Adipose tissue (tissue), 3 donors: ENCODE measurements at regions not wholly inside any gene's neighbourhood (a gene's known extent, or its start where the extent isn't known, plus 50 kb on each side); places are given as distances from the start of the nearest gene placed in this dataset.
"Not testable (repeated sequence)": the region's sequence is repeated elsewhere in the genome, so short reads cannot be mapped to it uniquely, and the experiment has no call there.

ENCODE experiments used
- H3K27ac ChIP-seq: one replicate; pipeline ENCODE4 v1.5.1; 2013; ENCODE audit warnings: low read depth, low read length
- WGBS, 3 donors: extraction: QIAGEN DNeasy Blood & Tissue Kit; methylation state at CpG; one replicate each; pipeline ENCODE4 v1.1.7; 2013; 5-methylcytosine and 5-hydroxymethylcytosine counted together
- donor health status: healthy with polysubstance abuse.
- donor health status: Bipolar disorder and iron deficiency.
- donor health status: healthy.

DNA sequence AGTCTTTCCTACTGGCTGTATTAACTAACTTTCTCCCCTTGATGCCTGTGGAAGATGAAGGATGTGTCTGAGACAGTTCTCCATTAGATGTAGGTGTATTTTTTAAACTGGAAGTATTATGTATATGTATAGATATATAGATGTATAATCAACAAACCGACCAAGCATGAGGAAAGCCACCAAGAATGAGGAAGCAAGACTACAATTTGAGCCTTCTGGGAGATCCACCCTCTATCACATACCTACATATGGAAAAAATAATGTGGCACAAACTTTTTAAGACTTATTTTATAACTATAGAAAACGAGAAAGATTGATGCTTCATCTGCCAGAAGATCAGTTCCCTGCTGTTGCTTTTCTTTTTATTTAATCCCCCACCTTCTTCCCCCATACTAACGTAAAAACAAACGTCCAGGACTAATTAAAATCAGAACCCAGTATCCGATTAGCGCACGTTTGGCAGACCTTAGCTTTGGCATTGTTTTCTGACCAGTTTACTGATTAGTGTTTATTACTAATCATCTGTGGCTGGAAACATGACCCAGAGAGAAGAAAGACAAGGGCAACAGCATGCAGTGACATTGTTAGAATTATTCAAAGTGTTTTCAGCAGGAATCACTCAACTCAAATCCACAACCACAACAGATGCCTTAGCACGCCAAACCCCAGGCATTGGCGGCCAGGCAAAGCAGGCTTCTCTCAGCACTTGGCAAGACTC is 490.2 kb downstream of the EBF1 start:
- 71 to 86% (median 79%) methylated on average over 9 of the region's 9 CpGs for WGBS, 3 donors
- H3K27ac ChIP-seq, result no peak overlapping the region

DNA sequence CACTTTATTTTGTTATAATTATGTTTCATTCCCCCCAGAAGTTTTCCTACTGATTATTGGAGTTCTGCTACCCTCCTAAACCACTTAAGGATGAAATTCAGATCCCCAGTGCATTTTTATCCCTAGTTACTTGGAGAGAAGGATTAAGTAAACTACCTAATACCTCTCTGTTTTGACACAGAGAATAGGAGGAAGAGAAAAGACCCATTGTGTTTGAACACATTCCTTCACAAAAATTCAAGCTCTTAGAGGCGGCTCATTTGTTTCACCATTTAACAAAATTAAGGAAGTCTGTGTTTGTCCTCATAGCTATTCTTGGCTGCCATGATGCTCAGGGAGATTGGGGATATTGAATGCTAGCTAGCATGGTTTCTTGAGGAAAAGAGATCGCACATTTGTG is 492.6 kb downstream of the EBF1 start:
- WGBS, 3 donors, result 84 to 90% (median 87%) methylated on average over 2 of the region's 2 CpGs
- H3K27ac ChIP-seq, result no peak overlapping the region

DNA sequence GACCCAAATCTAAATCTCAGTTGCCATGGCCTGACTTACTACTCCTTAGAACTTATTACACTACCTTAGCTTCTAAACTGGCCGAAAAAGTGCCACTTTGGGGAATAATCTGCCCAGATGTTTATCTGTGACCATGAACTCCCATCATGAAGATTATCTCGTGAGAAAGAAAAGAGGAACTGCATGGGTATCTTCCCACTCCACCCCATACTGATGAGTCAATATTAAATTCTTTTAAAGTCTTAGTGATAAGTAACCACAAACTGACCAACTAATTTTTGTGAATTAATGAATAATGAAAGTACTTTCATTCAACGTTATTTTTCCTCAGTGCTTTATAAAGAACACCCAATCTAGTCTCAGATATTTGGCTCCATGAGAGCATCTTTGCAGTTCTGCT is 493.5 kb downstream of the EBF1 start:
- H3K27ac ChIP-seq, result no peak overlapping the region
- 60 to 78% (median 74%) methylated on average over 3 of the region's 3 CpGs for WGBS, 3 donors

DNA sequence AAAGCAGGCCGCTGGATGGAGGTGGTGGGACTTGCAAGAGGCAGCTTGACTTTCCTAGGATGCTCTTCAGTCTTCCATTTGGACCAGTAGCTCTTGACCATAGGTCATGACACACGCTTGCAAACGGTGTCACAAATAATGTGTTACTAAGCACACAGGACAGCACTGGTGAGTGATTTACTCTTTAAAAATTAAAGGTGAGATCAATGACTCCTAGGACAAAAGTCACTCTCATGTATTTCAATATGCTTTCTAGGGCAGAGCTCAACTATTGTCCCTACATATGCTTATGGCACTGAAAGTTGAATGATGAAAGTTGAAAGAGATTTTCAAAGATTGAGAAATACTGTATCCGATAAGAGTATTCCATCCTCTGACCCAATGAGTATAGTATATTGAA is 496.7 kb downstream of the EBF1 start:
- no peak overlapping the region for H3K27ac ChIP-seq
- WGBS, 3 donors, result 90 to 96% (median 92%) methylated on average over 4 of the region's 4 CpGs

DNA sequence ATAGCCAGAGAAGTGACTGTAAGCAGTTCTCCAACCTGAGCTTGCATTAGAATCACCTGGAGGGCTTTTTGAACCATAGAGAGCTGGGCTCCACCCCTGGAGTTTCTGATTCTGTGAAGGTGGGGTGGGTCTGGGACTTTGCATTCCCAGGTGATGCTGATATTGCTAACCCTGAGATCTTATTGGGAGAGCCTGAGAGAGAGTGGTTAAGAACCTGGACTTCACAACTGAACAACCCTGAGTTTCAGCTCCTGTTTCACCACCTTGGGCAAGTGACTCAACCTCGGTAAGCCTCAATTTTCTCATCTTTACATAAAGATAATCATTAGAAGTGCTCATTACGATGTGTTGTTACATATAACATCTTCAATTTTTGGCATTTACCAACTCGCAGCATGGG is 498.6 kb downstream of the EBF1 start:
- 87 to 93% (median 89%) methylated on average over 3 of the region's 3 CpGs for WGBS, 3 donors

DNA sequence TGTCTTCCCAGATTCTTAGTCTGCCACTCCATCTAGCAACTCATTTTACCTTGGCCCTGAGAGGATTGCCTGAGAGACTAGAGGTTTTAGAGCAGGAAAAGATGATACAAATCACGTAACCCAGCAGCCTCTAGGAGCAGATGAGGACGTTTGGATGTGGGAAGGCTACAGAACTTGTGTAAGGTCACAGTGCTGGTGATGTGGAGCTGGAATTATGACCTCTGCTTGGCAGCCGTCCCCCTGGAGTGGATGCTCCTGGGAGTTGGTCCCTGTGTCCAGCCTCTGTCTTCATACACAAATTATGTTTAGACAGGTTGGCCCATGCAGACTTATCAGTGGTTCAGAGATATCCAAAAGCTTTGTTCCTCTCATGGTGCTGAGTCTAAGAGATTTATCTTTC is 499.0 kb downstream of the EBF1 start:
- WGBS, 3 donors, result 60 to 80% (median 73%) methylated on average over 3 of the region's 3 CpGs
- H3K27ac ChIP-seq, result no peak overlapping the region

More for the DNA sequence above, 498.6 kb downstream of the EBF1 start:
- no peak overlapping the region for H3K27ac ChIP-seq

DNA sequence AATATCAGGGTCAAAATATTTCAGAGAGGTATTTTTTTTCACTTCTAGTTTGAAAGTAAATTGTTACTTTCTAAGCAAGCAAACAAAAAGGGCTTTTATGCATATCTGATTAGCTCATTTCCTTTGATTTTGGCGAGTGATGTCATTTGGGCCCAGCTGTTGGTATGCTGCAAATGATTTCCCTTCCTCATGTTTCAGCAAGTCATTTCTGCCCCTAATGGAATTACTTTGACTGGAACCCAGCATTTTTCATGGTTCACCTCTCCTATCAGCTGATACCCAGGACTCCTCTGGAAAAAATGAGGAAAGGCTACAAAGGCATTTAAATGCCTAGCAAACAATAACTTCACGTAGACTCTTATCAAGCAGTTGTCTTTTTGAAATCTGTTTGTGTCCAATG is 500.6 kb downstream of the EBF1 start:
- H3K27ac ChIP-seq, result no peak overlapping the region
- WGBS, 3 donors, result 57 to 76% (median 59%) methylated on average over 2 of the region's 2 CpGs

DNA sequence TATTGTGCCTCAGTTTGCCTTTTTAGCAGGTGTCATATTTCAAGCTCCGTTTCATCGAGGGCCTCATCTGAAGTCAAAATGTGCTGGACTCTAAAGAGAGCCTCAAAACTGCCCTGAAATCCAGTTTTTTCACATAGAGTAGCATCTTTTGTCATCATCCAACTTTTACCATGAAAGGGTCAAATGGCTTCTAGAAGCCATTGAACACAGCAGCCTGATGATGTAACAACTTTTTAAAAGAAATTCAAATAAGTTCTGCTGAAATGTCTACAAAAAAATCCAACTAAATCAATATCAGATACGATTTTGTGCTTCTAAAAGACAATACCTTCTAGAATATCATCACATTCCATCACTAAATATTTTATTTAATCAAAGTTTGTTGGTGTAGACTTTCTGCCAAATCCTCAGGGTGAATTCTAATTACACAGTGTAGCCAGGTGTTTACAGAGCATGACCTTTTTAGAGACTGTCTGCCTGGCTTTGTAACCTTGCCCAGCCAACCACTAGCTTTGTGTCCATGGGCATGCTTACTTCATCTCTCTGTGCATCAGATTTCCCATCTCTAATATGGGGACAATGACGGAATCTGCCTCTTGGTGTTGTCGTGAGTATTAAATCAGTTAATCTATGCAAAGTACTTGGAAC is 505.0 kb downstream of the EBF1 start:
- WGBS, 3 donors, result 67 to 92% (median 91%) methylated on average over 5 of the region's 5 CpGs
- no peak overlapping the region for H3K27ac ChIP-seq

DNA sequence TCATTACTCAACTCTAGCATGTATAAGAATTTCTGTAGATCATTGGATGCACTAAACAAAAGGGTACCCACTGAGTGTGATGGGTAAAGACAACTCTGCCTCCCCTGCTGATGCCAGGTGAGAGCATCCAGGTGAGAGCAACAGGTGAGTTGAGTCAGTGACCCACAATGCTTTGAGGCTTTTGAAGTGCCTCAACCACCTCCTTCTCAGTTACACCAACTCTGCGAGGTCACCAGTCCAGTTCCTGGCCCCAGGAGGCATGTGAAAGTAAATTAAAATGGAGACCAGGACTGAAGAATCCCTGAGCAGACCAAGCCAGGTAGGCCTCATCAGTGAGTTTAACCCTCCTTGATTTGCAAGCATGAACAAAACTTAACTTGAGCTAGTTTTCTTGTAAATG is 505.8 kb downstream of the EBF1 start:
- WGBS, 3 donors, result 94 to 100% (median 96%) methylated on average over 1 of the region's 1 CpG

DNA sequence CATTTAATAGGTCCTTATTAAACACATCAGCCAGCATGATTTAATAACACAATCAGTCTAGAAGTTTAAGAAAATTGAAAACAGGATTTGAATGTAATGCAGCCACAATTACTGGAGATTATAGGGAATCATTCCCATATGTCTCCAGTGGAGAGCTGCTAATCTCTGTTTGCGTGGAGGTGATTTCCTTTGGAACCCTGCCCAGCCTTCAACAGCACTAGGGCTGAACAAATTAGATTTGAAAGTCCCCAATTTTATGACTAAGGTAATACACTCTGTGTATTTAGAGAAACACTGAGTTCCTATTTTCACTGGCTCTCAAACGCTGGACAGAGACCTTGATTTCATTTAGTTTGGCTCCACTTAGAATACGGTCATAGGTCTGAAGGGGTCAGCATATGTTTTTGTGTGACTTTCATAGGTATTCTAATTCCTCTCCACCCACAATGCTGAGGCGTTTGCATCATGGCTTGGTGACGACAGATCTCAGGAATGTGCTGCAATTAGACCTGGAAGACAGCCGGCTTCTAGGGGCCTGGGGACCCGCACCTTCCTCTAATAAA is 508.3 kb downstream of the EBF1 start:
- WGBS, 3 donors, result 26 to 37% (median 31%) methylated on average over 7 of the region's 7 CpGs
- H3K27ac ChIP-seq, result no peak overlapping the region

More for the DNA sequence above, 505.8 kb downstream of the EBF1 start:
- no peak overlapping the region for H3K27ac ChIP-seq

DNA sequence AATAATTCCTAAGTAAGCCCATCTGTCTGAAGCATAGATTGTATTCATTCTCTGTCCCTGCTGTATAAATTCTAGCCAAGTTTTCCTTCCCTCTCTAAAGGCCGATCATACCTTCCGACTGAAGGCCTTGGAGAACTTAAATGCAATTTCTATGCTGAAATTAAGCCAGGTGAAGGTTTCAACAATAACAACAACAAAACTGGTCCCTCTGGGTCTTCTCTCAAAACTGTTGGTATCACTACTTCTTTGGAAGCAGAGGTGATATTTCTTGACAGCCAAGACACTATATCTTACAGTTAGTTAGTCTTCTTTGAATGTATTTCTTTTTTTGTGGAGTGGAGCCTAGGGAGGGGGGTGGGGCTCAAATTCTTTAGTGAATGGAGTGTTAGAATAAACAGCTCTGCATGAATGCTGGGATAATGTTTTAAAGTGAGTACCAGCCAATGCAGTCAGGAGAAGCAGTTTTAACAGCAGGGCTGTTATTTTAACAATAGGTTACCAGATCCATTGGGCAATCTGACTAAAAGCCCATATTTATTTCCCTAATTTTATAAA is 508.9 kb downstream of the EBF1 start:
- WGBS, 3 donors, result 85 to 93% (median 93%) methylated on average over 2 of the region's 2 CpGs
- H3K27ac ChIP-seq, result no peak overlapping the region

DNA sequence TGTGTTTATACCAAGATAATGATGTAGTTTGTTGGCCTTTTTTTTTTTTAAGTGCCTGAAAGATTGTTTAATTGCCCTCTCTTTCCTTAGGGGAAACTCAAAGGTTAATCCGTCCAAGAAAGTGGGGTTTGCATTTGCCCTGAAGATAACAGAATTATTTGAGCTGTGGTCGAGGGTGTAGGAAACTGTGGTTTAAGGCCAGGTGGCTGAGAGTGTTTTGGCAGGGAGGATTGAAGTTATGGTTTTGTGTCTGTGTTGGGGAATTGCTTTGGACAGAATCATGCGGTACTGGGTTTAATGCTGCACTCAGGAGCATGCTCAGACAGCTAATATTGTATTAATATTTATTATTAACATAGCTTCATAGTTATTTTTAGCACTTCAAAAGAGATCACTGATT is 509.8 kb downstream of the EBF1 start:
- WGBS, 3 donors, result 24 to 31% (median 30%) methylated on average over 3 of the region's 3 CpGs
- no peak overlapping the region for H3K27ac ChIP-seq

DNA sequence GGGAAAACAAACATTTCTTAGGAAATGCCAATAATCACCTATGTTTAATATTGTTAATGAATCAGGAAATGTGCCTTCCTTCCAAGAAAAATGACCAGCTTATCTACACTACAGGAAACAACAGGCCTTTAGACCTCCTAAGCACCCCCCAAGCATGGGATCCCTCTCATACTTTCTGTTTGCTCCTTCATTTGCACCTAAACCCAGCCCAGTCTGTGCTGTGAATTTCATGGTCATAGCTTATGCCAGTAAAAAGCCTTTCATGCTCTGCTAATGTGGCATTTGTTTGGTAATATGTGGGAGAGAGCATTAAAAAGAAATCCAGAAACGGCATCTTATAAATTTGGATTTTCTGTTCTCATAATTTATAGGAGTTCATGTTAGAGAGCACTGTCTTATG is 511.1 kb downstream of the EBF1 start:
- WGBS, 3 donors, result 82 to 85% (median 84%) methylated on average over 1 of the region's 1 CpG
- no peak overlapping the region for H3K27ac ChIP-seq

DNA sequence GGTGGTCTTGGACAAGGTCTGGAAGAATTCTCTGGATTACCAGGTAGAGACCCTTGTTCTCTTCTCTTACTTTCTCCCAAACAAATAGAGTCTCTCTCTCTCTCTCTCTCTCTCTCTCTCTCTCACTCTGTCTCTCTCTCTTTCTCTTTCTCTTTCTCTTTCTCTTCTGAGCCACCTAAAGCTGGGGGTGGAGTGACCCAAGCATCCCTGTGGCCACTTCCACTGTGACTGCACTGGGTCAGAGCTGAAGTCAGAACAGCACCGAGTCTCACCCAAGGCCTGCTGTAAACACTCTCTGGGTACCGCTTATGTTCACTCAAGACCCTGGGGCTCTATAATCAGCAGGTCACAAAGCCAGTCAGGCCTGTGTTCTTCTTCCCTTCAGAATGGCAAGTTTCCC is 513.7 kb downstream of the EBF1 start:
- H3K27ac ChIP-seq, result no peak overlapping the region
- 96 to 100% (median 97%) methylated on average over 2 of the region's 2 CpGs for WGBS, 3 donors

DNA sequence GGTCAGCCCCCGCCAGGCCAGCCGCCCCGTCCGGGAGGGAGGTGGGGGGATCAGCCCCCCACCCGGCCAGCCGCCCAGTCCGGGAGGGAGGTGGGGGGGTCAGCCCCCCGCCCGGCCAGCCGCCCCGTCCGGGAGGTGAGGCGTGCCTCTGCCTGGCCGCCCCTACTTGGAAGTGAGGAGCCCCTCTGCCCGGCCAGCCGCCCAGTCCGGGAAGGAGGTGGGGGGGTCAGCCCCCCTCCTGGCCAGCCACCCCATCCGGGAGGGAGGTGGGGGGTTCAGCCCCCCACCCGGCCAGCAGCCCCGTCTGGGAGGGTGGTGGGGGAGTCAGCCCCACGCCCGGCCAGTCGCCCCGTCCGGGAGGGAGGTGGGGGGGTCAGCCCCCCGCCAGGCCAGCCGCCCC is 517.0 kb downstream of the EBF1 start:
- 77 to 96% (median 96%) methylated on average over 9 to 27 of the region's 27 CpGs for WGBS, 3 donors
- H3K27ac ChIP-seq, result not testable (repeated sequence)

DNA sequence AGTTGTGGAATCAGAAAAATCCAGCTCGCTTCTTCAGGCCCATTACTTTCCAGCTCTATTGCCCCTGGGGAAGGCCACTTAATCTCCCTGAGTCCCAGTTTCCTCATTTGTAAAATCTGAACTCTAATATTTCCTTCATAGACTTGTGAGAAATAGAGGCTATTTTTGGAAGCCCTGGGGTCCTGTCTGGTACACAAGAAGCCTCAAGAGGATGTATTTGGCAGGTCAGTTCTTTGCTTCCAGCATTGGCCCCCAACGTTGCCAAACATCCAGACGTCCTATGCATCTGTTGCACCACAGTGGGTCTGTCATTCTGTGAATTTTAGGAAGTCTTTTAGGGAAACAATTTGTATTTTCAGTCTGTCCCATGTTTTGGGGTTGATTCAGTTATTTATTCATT is 525.9 kb downstream of the EBF1 start:
- 26 to 64% (median 34%) methylated on average over 3 of the region's 3 CpGs for WGBS, 3 donors
- H3K27ac ChIP-seq, result no peak overlapping the region

DNA sequence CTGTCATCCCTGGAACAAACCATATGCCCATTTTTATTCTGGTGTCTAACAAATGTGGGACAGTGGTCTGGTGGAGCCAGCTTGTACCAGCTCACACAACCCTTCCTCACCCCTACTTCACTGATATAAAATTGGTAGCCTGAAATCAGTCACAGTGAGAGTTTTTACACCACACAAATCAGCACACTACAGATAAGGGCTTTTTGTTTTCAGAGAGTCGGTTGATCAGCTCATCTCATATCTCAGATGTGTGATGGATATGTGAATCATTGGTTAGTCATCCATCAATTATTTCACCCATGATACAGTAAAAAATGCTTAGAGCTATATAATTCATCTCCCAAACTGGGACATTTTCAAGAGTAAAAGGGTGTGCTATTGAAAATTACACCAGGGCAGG is 529.2 kb downstream of the EBF1 start:
- H3K27ac ChIP-seq, result no peak overlapping the region
- WGBS, 3 donors, result 79 to 93% (median 92%) methylated on average over 1 of the region's 1 CpG

DNA sequence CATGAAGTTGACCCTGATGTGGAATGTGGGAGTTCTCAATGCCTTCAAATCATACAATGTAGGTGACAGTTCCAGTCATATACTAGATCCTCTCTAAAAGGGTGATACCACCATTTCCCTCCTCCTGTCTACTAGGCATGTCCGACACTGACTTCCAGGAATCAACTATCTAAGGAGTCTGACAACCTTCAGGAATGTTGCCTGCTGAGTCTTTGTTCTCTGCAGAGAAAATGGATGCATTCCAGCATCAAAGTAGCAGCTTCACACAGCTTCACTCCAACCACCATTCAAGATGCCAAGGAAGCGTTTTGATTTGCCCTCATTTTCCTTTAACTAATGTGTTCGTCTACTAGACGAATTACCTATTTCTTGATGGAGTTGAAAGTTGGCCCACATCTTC is 530.2 kb downstream of the EBF1 start:
- 86 to 89% (median 88%) methylated on average over 4 of the region's 4 CpGs for WGBS, 3 donors
- no peak overlapping the region for H3K27ac ChIP-seq

DNA sequence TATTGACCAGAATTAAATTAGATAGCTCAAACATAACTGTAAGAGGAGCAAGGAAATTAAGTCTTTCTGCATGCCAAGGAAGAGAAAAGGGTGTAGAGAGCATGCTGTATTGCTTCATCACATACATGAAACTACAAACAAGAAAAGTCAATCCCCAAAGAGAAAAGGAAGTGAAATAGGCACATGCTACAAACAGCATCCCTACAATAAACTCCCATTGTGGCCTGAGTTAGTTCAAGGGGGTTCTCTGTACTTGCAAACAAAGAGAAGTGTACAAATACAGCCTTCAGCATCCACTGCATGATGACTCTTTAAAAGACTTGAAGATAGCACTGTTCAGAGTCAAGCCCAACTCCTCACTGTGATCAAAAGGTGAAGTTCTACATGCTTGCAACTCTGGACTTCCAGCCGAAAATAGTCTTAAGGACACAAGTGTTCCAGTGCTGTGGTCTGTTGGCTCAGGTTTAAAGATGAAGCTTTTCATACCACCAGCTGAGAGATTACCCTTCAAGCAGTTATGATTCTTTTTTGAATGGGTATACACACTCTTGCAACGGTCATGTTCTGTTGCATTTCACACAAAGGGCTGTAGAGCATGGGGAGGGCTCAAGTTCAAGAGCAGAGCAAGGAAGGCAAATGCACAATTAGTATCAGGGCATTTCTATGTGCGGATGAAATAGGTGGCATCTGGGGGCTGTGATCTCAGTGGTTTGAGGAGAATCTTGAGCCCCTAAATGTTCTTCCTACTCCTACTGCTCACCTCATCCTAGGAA is 534.5 kb downstream of the EBF1 start:
- 73 to 91% (median 77%) methylated on average over 3 of the region's 3 CpGs for WGBS, 3 donors
- H3K27ac ChIP-seq, result no peak overlapping the region
